K562 (cell line): ENCODE measurements at regions not wholly inside any gene's neighbourhood (a gene's known extent, or its start where the extent isn't known, plus 50 kb on each side); places are given as distances from the start of the nearest gene placed in this dataset.

Experiments used
- CREM ChIP-seq: IDR thresholded peaks from 2 replicates; pipeline ENCODE4 v1.6.1; 2014; ENCODE audit warnings: antibody characterized with exemption, low read depth
- FOXK1 ChIP-seq: sonication (generic); formaldehyde crosslinking; IDR thresholded peaks from 2 replicates; pipeline ENCODE4 v1.8.0; 2022; ENCODE audit warnings: missing genetic modification reagents, mild to moderate bottlenecking, borderline replicate concordance
- HMG20B ChIP-seq: fragments of 250-450 bp; sonication (Bioruptor Pico); IDR thresholded peaks from 2 replicates; pipeline ENCODE4 v1.5.0; 2021; ENCODE audit warnings: mild to moderate bottlenecking
- RBM14 ChIP-seq: fragments of 200-400 bp; formaldehyde crosslinking; IDR thresholded peaks from 2 replicates; pipeline ENCODE4 v1.6.1; 2018; ENCODE audit warnings: low read depth, mild to moderate bottlenecking, low read length, moderate library complexity, borderline replicate concordance; ENCODE audit not compliant: insufficient read depth
- SLC30A9 ChIP-seq: fragments of 250-450 bp; sonication (Bioruptor Pico); IDR thresholded peaks from 2 replicates; pipeline ENCODE4 v1.8.0; 2022; ENCODE audit warnings: mild to moderate bottlenecking, moderate library complexity
- TF ChIP-seq, protein P1 (sequence below): sonication (generic); formaldehyde crosslinking; IDR thresholded peaks from 2 replicates; pipeline ENCODE4 v1.8.0; 2023; ENCODE audit warnings: mild to moderate bottlenecking, missing genetic modification reagents
- TF ChIP-seq, protein P2 (sequence below): fragments of 450-650 bp; IDR thresholded peaks from 2 replicates; pipeline ENCODE4 v1.6.1; 2016; ENCODE audit warnings: borderline replicate concordance

- TF ChIP-seq, protein P1, sequence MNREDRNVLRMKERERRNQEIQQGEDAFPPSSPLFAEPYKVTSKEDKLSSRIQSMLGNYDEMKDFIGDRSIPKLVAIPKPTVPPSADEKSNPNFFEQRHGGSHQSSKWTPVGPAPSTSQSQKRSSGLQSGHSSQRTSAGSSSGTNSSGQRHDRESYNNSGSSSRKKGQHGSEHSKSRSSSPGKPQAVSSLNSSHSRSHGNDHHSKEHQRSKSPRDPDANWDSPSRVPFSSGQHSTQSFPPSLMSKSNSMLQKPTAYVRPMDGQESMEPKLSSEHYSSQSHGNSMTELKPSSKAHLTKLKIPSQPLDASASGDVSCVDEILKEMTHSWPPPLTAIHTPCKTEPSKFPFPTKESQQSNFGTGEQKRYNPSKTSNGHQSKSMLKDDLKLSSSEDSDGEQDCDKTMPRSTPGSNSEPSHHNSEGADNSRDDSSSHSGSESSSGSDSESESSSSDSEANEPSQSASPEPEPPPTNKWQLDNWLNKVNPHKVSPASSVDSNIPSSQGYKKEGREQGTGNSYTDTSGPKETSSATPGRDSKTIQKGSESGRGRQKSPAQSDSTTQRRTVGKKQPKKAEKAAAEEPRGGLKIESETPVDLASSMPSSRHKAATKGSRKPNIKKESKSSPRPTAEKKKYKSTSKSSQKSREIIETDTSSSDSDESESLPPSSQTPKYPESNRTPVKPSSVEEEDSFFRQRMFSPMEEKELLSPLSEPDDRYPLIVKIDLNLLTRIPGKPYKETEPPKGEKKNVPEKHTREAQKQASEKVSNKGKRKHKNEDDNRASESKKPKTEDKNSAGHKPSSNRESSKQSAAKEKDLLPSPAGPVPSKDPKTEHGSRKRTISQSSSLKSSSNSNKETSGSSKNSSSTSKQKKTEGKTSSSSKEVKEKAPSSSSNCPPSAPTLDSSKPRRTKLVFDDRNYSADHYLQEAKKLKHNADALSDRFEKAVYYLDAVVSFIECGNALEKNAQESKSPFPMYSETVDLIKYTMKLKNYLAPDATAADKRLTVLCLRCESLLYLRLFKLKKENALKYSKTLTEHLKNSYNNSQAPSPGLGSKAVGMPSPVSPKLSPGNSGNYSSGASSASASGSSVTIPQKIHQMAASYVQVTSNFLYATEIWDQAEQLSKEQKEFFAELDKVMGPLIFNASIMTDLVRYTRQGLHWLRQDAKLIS (CRISPR knock-in tag), result no peak
- TF ChIP-seq SLC30A9 (CRISPR knock-in tag) (no peak), HMG20B (CRISPR knock-in tag) (no peak), CREM (no peak), FOXK1 (CRISPR knock-in tag) (no peak), RBM14 (no peak)
- TF ChIP-seq, protein P2, sequence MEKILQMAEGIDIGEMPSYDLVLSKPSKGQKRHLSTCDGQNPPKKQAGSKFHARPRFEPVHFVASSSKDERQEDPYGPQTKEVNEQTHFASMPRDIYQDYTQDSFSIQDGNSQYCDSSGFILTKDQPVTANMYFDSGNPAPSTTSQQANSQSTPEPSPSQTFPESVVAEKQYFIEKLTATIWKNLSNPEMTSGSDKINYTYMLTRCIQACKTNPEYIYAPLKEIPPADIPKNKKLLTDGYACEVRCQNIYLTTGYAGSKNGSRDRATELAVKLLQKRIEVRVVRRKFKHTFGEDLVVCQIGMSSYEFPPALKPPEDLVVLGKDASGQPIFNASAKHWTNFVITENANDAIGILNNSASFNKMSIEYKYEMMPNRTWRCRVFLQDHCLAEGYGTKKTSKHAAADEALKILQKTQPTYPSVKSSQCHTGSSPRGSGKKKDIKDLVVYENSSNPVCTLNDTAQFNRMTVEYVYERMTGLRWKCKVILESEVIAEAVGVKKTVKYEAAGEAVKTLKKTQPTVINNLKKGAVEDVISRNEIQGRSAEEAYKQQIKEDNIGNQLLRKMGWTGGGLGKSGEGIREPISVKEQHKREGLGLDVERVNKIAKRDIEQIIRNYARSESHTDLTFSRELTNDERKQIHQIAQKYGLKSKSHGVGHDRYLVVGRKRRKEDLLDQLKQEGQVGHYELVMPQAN, result no peak
Observed at GRCh38 chr14:22508662-22509035, 80.4 kb downstream of the DAD1 start (continued).
